ENCODE measurements at regions not wholly inside any gene's neighbourhood (a gene's known extent, or its start where the extent isn't known, plus 50 kb on each side); places are given as distances from the start of the nearest gene placed in this dataset.
A peak's percentile ranks its signal among the peaks of the same experiment; 100 is the strongest.

DNA sequence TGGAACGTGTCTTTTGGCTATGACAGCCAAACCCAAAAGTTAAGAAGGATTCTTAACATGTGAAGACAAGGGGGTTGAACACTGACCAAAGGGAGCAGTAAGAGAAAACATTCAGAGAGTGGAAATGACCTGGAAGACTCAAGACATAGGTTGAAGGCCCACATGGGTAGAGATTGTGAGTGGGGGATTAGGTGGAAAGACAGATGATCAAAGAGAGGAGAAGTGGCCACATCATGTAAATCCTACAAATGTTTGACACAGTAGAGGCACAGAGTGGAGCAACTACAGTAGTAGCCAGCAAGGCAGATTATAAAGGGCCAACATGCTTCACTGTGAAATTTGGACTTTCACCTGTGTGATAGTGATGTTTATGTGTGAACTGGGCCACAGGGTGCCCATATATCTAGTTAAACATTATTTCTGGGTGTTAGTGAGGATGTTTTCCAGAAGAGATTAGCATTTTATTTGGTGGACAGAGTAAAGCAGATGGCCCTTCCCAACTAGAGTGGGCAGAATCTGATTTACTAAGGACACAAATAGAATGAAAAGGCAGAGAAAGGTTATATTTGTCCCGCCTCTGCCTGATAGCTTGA is 559.3 kb downstream of the RAB28 start (continued):
- TF ChIP-seq, protein P1, sequence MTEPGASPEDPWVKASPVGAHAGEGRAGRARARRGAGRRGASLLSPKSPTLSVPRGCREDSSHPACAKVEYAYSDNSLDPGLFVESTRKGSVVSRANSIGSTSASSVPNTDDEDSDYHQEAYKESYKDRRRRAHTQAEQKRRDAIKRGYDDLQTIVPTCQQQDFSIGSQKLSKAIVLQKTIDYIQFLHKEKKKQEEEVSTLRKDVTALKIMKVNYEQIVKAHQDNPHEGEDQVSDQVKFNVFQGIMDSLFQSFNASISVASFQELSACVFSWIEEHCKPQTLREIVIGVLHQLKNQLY (CRISPR knock-in tag; IDR thresholded peaks at IDR 0.05) = peak; percentile 55; the same call in 1 of the 2 replicates
- peak; percentile 65 for TF ChIP-seq BCL6 (CRISPR knock-in tag; IDR thresholded peaks at IDR 0.05)
- TF ChIP-seq CEBPB (IDR thresholded peaks at IDR 0.05; ENCODE audit: borderline replicate concordance, low read depth, low read length) = peak; percentile 29; the same call in 1 of the 2 replicates
- TF ChIP-seq ISX (CRISPR knock-in tag; conservative IDR thresholded peaks at IDR 0.05) = no peak
- TF ChIP-seq PCBP2 (optimal IDR thresholded peaks at IDR 0.05; ENCODE audit: low read depth, low read length, poor library complexity, severe bottlenecking) = no peak
- TF ChIP-seq HDAC2 (CRISPR knock-in tag; IDR thresholded peaks at IDR 0.05) = peak; percentile 81
- TF ChIP-seq NFKBIZ (CRISPR knock-in tag; IDR thresholded peaks at IDR 0.05) = no peak
- no peak for TF ChIP-seq ZEB1 (IDR thresholded peaks at IDR 0.05; ENCODE audit: insufficient replicate concordance, low read depth)
- no peak for TF ChIP-seq GZF1 (CRISPR knock-in tag; IDR thresholded peaks at IDR 0.05)
- peak; percentile 37; the same call in 1 of the 2 replicates for TF ChIP-seq TFAP4 (IDR thresholded peaks at IDR 0.05; ENCODE audit: borderline replicate concordance, low read depth)
- TF ChIP-seq SOX6 (IDR thresholded peaks at IDR 0.05) = no peak
- TF ChIP-seq SOX6 (CRISPR knock-in tag; IDR thresholded peaks at IDR 0.05) = peak; percentile 63
- TF ChIP-seq KDM3A (CRISPR knock-in tag; IDR thresholded peaks at IDR 0.05; ENCODE audit: low read depth) = peak; percentile 57; the same call in 1 of the 2 replicates
- TF ChIP-seq ZNF589 (CRISPR knock-in tag; conservative IDR thresholded peaks at IDR 0.05) = 0 out of 2 replicates have a peak, but pooled peaks have one; percentile 33
- TF ChIP-seq SETDB1 (CRISPR knock-in tag; IDR thresholded peaks at IDR 0.05; ENCODE audit: borderline replicate concordance) = no peak
- peak; percentile 63; the same call in 1 of the 2 replicates for TF ChIP-seq SOX5 (CRISPR knock-in tag; IDR thresholded peaks at IDR 0.05; ENCODE audit: borderline replicate concordance)
- no peak for TF ChIP-seq ZNF20 (CRISPR knock-in tag; IDR thresholded peaks at IDR 0.05)
- TF ChIP-seq ZMYM4 (CRISPR knock-in tag; IDR thresholded peaks at IDR 0.05) = peak; percentile 89
- peak; percentile 85 for TF ChIP-seq RXRB (CRISPR knock-in tag; IDR thresholded peaks at IDR 0.05; ENCODE audit: borderline replicate concordance)
- TF ChIP-seq RARG (CRISPR knock-in tag; IDR thresholded peaks at IDR 0.05; ENCODE audit: low read depth) = no peak
- TF ChIP-seq, protein P2, sequence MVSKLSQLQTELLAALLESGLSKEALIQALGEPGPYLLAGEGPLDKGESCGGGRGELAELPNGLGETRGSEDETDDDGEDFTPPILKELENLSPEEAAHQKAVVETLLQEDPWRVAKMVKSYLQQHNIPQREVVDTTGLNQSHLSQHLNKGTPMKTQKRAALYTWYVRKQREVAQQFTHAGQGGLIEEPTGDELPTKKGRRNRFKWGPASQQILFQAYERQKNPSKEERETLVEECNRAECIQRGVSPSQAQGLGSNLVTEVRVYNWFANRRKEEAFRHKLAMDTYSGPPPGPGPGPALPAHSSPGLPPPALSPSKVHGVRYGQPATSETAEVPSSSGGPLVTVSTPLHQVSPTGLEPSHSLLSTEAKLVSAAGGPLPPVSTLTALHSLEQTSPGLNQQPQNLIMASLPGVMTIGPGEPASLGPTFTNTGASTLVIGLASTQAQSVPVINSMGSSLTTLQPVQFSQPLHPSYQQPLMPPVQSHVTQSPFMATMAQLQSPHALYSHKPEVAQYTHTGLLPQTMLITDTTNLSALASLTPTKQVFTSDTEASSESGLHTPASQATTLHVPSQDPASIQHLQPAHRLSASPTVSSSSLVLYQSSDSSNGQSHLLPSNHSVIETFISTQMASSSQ (IDR thresholded peaks at IDR 0.05; ENCODE audit: low read depth) = peak; percentile 49; the same call in 1 of the 2 replicates
- TF ChIP-seq, protein P2 (CRISPR knock-in tag; IDR thresholded peaks at IDR 0.05; ENCODE audit: borderline replicate concordance) = peak; percentile 62; the same call in 1 of the 2 replicates
- peak; percentile 69 for TF ChIP-seq PHF21A (CRISPR knock-in tag; IDR thresholded peaks at IDR 0.05)
- TF ChIP-seq TBX2 (CRISPR knock-in tag; IDR thresholded peaks at IDR 0.05; ENCODE audit: borderline replicate concordance) = peak; percentile 83
- TF ChIP-seq NCOA2 (CRISPR knock-in tag; IDR thresholded peaks at IDR 0.05) = peak; percentile 78
- TF ChIP-seq ETV5 (CRISPR knock-in tag; IDR thresholded peaks at IDR 0.05; ENCODE audit: borderline replicate concordance) = peak; percentile 15; the same call in 1 of the 2 replicates

All from HepG2 (cell line).